GM19455 (cell line): ENCODE measurements at regions not wholly inside any gene's neighbourhood (a gene's known extent, or its start where the extent isn't known, plus 50 kb on each side); places are given as distances from the start of the nearest gene placed in this dataset.

ENCODE experiments used
- ATAC-seq: cut with Tn5 transposase; IDR thresholded peaks from one replicate; pipeline ENCODE4 v1.9.1; 2021; ENCODE audit not compliant: unreplicated experiment

GRCh38 chr2:383888-384287, 96.0 kb upstream of the ALKAL2 start:
- no peak for ATAC-seq

GRCh38 chr2:383178-383577, 95.3 kb upstream of the ALKAL2 start:
- ATAC-seq, result no peak

- no peak for ATAC-seq
Observed at GRCh38 chr2:382728-383022, 94.8 kb upstream of the ALKAL2 start.

- no peak for ATAC-seq
Observed at GRCh38 chr2:381941-382727, 94.2 kb upstream of the ALKAL2 start.

- ATAC-seq, result no peak
Observed at GRCh38 chr2:381181-381580, 93.3 kb upstream of the ALKAL2 start.

- no peak for ATAC-seq
Observed at GRCh38 chr2:380772-381171, 92.9 kb upstream of the ALKAL2 start.

- no peak for ATAC-seq
Observed at GRCh38 chr2:380221-380620, 92.3 kb upstream of the ALKAL2 start.

- ATAC-seq, result no peak
Observed at GRCh38 chr2:379778-380177, 91.9 kb upstream of the ALKAL2 start.

- no peak for ATAC-seq
Observed at GRCh38 chr2:378364-378763, 90.5 kb upstream of the ALKAL2 start.

GRCh38 chr2:377414-377813, 89.5 kb upstream of the ALKAL2 start:
- ATAC-seq, result no peak

GRCh38 chr2:375956-376307, 88.0 kb upstream of the ALKAL2 start:
- no peak for ATAC-seq

- ATAC-seq, result no peak
Observed at GRCh38 chr2:375270-375955, 87.5 kb upstream of the ALKAL2 start.

GRCh38 chr2:368386-368785, 80.5 kb upstream of the ALKAL2 start:
- no peak for ATAC-seq

GRCh38 chr2:367246-367645, 79.4 kb upstream of the ALKAL2 start:
- ATAC-seq, result no peak

GRCh38 chr2:366706-367105, 78.8 kb upstream of the ALKAL2 start:
- no peak for ATAC-seq

- no peak for ATAC-seq
Observed at GRCh38 chr2:365367-366275, 77.7 kb upstream of the ALKAL2 start.

GRCh38 chr2:363824-364470, 76.1 kb upstream of the ALKAL2 start:
- ATAC-seq, result no peak

- no peak for ATAC-seq
Observed at GRCh38 chr2:362924-363323, 75.0 kb upstream of the ALKAL2 start.

- ATAC-seq, result no peak
Observed at GRCh38 chr2:360124-360523, 72.2 kb upstream of the ALKAL2 start.

GRCh38 chr2:359047-359446, 71.2 kb upstream of the ALKAL2 start:
- no peak for ATAC-seq

- ATAC-seq, result no peak
Observed at GRCh38 chr2:357811-358210, 69.9 kb upstream of the ALKAL2 start.
